Neural progenitor cell (in vitro differentiated cells): ENCODE measurements at regions not wholly inside any gene's neighbourhood (a gene's known extent, or its start where the extent isn't known, plus 50 kb on each side); places are given as distances from the start of the nearest gene placed in this dataset.

Experiments
- DNase-seq: peaks from one replicate; pipeline ENCODE4 v3.0.0-alpha.2; 2016; ENCODE audit warnings: low spot score
- H2AFZ ChIP-seq: fragments of 200-600 bp; sonication (generic); replicated peaks from 2 replicates; pipeline ENCODE4 v1.6.1; 2016; ENCODE audit warnings: antibody characterized with exemption
- H3F3A ChIP-seq: fragments of 200-600 bp; sonication (generic); 2 replicates; pipeline ENCODE4 v1.6.1; 2016; ENCODE audit warnings: antibody characterized with exemption, low read depth
- H3K27ac ChIP-seq: fragments of 200-600 bp; sonication (generic); 2 replicates; pipeline ENCODE4 v1.5.1; 2016; ENCODE audit warnings: mild to moderate bottlenecking
- H3K27me3 ChIP-seq: fragments of 200-600 bp; sonication (generic); 2 replicates; pipeline ENCODE4 v1.6.1; 2016; ENCODE audit warnings: mild to moderate bottlenecking, moderate library complexity
- H3K36me3 ChIP-seq: fragments of 200-600 bp; sonication (generic); 2 replicates; pipeline ENCODE4 v1.5.1; 2016
- H3K4me1 ChIP-seq: fragments of 200-600 bp; sonication (generic); 2 replicates; pipeline ENCODE4 v1.6.1; 2016; ENCODE audit warnings: mixed run types
- H3K4me2 ChIP-seq: fragments of 200-600 bp; sonication (generic); 2 replicates; pipeline ENCODE4 v1.6.1; 2016
- H3K4me3 ChIP-seq: fragments of 200-600 bp; sonication (generic); 2 replicates; pipeline ENCODE4 v1.5.1; 2016
- H3K79me2 ChIP-seq: fragments of 200-600 bp; sonication (generic); 2 replicates; pipeline ENCODE4 v1.6.1; 2016; ENCODE audit warnings: low read depth
- H3K9ac ChIP-seq: fragments of 200-600 bp; sonication (generic); 2 replicates; pipeline ENCODE4 v1.6.1; 2016
- H3K9me3 ChIP-seq: fragments of 200-600 bp; sonication (generic); 2 replicates; pipeline ENCODE4 v1.5.1; 2016; ENCODE audit warnings: low read depth
- H4K20me1 ChIP-seq: fragments of 200-600 bp; sonication (generic); 2 replicates; pipeline ENCODE4 v1.6.1; 2016; ENCODE audit warnings: low read depth
- H3K27ac Mint-ChIP-seq: 3 replicates; pipeline ENCODE4 v1.8.0; 2021; ENCODE audit warnings: mixed read lengths
- H3K27me3 Mint-ChIP-seq: 2 replicates; pipeline ENCODE4 v1.8.0; 2022; ENCODE audit warnings: low read depth, mild to moderate bottlenecking, inconsistent platforms, moderate library complexity, mixed read lengths; ENCODE audit not compliant: insufficient read depth
- H3K36me3 Mint-ChIP-seq: 3 replicates; pipeline ENCODE4 v1.8.0; 2021; ENCODE audit warnings: mixed read lengths
- H3K4me1 Mint-ChIP-seq: 3 replicates; pipeline ENCODE4 v1.8.0; 2021; ENCODE audit warnings: mixed read lengths
- H3K4me3 Mint-ChIP-seq: 3 replicates; pipeline ENCODE4 v1.8.0; 2021; ENCODE audit warnings: mild to moderate bottlenecking, moderate library complexity, mixed read lengths
- H3K9me3 Mint-ChIP-seq: 3 replicates; pipeline ENCODE4 v1.8.0; 2020; ENCODE audit warnings: mixed read lengths
- EZH2 ChIP-seq: fragments of 200-600 bp; sonication (generic); IDR thresholded peaks from 2 replicates; pipeline ENCODE4 v1.6.1; 2017; ENCODE audit warnings: antibody characterized with exemption, mild to moderate bottlenecking, moderate library complexity
- EZH2phosphoT487 ChIP-seq: fragments of 200-600 bp; sonication (generic); IDR thresholded peaks from 2 replicates; pipeline ENCODE4 v1.6.1; 2017; ENCODE audit warnings: antibody characterized with exemption
- TF ChIP-seq, protein P1 (sequence below): fragments of 200-600 bp; sonication (generic); IDR thresholded peaks from 2 replicates; pipeline ENCODE4 v1.5.1; 2017; ENCODE audit warnings: antibody characterized with exemption, mild to moderate bottlenecking

DNA sequence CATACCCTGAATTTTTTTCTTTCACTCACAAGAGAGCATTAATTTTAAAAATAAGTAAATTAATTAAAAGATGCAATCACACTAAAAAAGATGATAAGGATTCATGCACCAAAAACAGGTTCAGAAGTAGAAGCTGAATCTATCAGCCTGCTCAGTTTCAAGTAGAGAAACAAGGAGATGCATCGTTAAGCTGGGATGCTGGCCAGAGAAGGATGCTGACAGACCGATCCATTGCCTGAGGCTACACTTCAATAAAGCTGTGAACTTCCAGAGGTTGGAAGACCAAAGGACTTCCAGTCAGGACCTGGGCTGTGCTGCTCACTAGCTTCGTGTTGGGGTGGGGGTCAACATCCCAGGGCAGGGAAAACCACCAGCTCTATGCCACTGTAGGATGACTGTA, 457.7 kb downstream of the EFNA5 start:
- Mint-ChIP-seq H3K36me3 (no peaks in the 10 kb centered on the region), H3K27me3 (peaks cover 2% of the 10 kb centered on the region), H3K4me1 (peaks cover 12% of the 10 kb centered on the region), H3K4me3 (no peak overlapping the region), H3K9me3 (no peaks in the 10 kb centered on the region), H3K27ac (no peak overlapping the region)
- H3K4me3 ChIP-seq, result no peak overlapping the region
- no peak overlapping the region for H3K27ac ChIP-seq
- no peak overlapping the region for H2AFZ ChIP-seq
- H3K9ac ChIP-seq, result no peak overlapping the region
- H3K9me3 ChIP-seq, result no peaks in the 10 kb centered on the region
- H3K36me3 ChIP-seq, result no peaks in the 10 kb centered on the region
- TF ChIP-seq EZH2 (no peak), EZH2phosphoT487 (no peak)
- TF ChIP-seq, protein P1, sequence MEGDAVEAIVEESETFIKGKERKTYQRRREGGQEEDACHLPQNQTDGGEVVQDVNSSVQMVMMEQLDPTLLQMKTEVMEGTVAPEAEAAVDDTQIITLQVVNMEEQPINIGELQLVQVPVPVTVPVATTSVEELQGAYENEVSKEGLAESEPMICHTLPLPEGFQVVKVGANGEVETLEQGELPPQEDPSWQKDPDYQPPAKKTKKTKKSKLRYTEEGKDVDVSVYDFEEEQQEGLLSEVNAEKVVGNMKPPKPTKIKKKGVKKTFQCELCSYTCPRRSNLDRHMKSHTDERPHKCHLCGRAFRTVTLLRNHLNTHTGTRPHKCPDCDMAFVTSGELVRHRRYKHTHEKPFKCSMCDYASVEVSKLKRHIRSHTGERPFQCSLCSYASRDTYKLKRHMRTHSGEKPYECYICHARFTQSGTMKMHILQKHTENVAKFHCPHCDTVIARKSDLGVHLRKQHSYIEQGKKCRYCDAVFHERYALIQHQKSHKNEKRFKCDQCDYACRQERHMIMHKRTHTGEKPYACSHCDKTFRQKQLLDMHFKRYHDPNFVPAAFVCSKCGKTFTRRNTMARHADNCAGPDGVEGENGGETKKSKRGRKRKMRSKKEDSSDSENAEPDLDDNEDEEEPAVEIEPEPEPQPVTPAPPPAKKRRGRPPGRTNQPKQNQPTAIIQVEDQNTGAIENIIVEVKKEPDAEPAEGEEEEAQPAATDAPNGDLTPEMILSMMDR, result no peak
- no peaks in the 10 kb centered on the region for H4K20me1 ChIP-seq
- no peak for DNase-seq
- no peaks in the 10 kb centered on the region for H3K79me2 ChIP-seq
- no peaks in the 10 kb centered on the region for H3F3A ChIP-seq
- no peaks in the 10 kb centered on the region for H3K4me1 ChIP-seq
- no peak overlapping the region for H3K4me2 ChIP-seq
- H3K27me3 ChIP-seq, result no peaks in the 10 kb centered on the region

DNA sequence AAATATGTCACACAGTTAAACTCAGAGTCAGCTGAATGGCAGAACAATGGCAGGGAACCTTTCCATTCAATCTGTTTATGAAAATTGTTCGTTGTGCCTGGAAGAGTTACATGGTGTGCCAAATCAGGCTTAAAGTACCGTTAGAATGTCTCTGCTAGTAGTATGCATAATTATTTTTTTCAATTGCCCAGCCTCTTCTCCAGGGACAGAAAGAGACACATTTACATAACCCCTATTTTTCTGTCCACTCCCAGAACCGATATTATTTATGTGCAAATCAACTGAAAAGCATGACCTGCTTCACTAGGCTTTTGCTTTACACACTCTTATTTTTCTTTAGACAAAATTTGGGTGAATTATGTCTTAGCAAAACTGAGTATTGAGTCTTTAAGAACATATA, 459.1 kb downstream of the EFNA5 start:
- no peak overlapping the region for H3K9ac ChIP-seq
- H3K27me3 ChIP-seq, result no peaks in the 10 kb centered on the region
- Mint-ChIP-seq H3K27me3 (peaks cover under 1% of the 10 kb centered on the region), H3K36me3 (no peaks in the 10 kb centered on the region), H3K9me3 (no peaks in the 10 kb centered on the region), H3K4me1 (peaks cover 8% of the 10 kb centered on the region), H3K4me3 (no peak overlapping the region), H3K27ac (no peak overlapping the region)
- no peak overlapping the region for H2AFZ ChIP-seq
- no peak for DNase-seq
- H3K27ac ChIP-seq, result no peak overlapping the region
- H3K4me1 ChIP-seq, result no peaks in the 10 kb centered on the region
- no peak overlapping the region for H3K4me3 ChIP-seq
- no peaks in the 10 kb centered on the region for H3K9me3 ChIP-seq
- no peaks in the 10 kb centered on the region for H3K79me2 ChIP-seq
- no peaks in the 10 kb centered on the region for H4K20me1 ChIP-seq
- TF ChIP-seq EZH2phosphoT487, result no peak
- TF ChIP-seq EZH2, result no peak
- TF ChIP-seq, protein P1, result no peak
- H3F3A ChIP-seq, result no peaks in the 10 kb centered on the region
- H3K36me3 ChIP-seq, result no peaks in the 10 kb centered on the region
- no peak overlapping the region for H3K4me2 ChIP-seq

DNA sequence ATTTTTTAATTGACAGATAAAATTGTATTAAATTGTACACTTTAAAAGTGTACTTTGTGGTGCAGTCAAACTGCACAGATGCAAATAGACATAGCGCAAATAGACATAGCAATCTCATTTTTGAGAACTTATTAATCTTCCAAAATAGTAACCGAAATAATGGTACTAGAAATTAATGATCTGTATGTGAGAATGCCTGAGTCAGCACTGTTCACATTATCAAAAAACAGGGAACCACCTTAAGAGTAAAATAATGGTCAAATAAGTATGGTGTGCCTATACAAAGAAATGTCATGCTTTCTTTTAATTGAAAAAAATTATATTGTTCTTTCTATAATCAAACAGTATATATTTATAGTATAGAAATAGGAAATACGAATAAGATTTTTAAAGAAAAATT, 461.9 kb downstream of the EFNA5 start:
- no peaks in the 10 kb centered on the region for H3K27me3 ChIP-seq
- Mint-ChIP-seq H3K27ac (no peak overlapping the region), H3K9me3 (no peaks in the 10 kb centered on the region), H3K4me3 (no peak overlapping the region), H3K4me1 (peaks cover 16% of the 10 kb centered on the region), H3K27me3 (no peaks in the 10 kb centered on the region), H3K36me3 (no peaks in the 10 kb centered on the region)
- no peaks in the 10 kb centered on the region for H4K20me1 ChIP-seq
- TF ChIP-seq EZH2 (no peak), EZH2phosphoT487 (no peak)
- TF ChIP-seq, protein P1, result no peak
- no peak overlapping the region for H2AFZ ChIP-seq
- no peak overlapping the region for H3K27ac ChIP-seq
- H3F3A ChIP-seq, result no peaks in the 10 kb centered on the region
- no peaks in the 10 kb centered on the region for H3K79me2 ChIP-seq
- H3K9me3 ChIP-seq, result no peaks in the 10 kb centered on the region
- no peaks in the 10 kb centered on the region for H3K36me3 ChIP-seq
- H3K9ac ChIP-seq, result no peak overlapping the region
- no peak overlapping the region for H3K4me2 ChIP-seq
- DNase-seq, result no peak
- no peak overlapping the region for H3K4me3 ChIP-seq
- no peaks in the 10 kb centered on the region for H3K4me1 ChIP-seq

DNA sequence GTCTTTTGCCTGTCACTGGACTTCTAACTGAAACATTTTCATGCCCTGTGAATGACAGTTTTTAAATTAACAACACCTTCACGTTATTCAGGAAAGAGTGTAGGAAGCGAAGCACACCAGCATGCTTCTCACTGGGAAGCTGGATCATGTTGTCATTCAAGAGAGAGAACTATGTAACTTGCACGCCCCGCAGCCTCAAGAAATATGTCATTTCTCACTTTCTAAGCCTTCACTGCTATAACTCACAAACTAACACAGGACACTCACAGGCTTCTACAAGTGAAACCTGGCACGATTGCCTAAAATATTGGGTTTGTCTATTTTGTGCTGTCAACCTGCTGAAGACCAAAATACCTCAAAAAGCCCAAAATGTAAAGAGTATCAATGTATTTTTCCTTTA, 466.3 kb downstream of the EFNA5 start:
- no peaks in the 10 kb centered on the region for H3K36me3 ChIP-seq
- H3K27me3 ChIP-seq, result no peaks in the 10 kb centered on the region
- no peak overlapping the region for H3K4me3 Mint-ChIP-seq
- H3K9me3 Mint-ChIP-seq, result no peaks in the 10 kb centered on the region
- no peaks in the 10 kb centered on the region for H3K36me3 Mint-ChIP-seq
- H3K9ac ChIP-seq, result no peak overlapping the region
- H3K4me3 ChIP-seq, result no peak overlapping the region
- no peaks in the 10 kb centered on the region for H4K20me1 ChIP-seq
- H3K27ac ChIP-seq, result no peak overlapping the region
- no peak for DNase-seq
- H3F3A ChIP-seq, result no peaks in the 10 kb centered on the region
- TF ChIP-seq EZH2 (no peak), EZH2phosphoT487 (no peak)
- TF ChIP-seq, protein P1, result no peak
- H3K4me1 ChIP-seq, result no peaks in the 10 kb centered on the region
- H3K4me1 Mint-ChIP-seq, result peaks cover 8% of the 10 kb centered on the region
- no peak overlapping the region for H2AFZ ChIP-seq
- no peaks in the 10 kb centered on the region for H3K79me2 ChIP-seq
- H3K27me3 Mint-ChIP-seq, result no peaks in the 10 kb centered on the region
- H3K4me2 ChIP-seq, result no peak overlapping the region
- no peak overlapping the region for H3K27ac Mint-ChIP-seq
- no peaks in the 10 kb centered on the region for H3K9me3 ChIP-seq
